Lung (tissue), 11 donors: ENCODE measurements at regions not wholly inside any gene's neighbourhood (a gene's known extent, or its start where the extent isn't known, plus 50 kb on each side); places are given as distances from the start of the nearest gene placed in this dataset.

ENCODE experiments used
- ATAC-seq: fragments of 200-7000 bp; cut with Tn5 transposase; one replicate; pipeline ENCODE4 v1.9.1; 2020; ENCODE audit warnings: moderate number of reproducible peaks; ENCODE audit not compliant: insufficient read depth, low FRiP score
- DNase-seq, 3 donors: peaks; one replicate each; pipeline ENCODE4 v3.0.0-alpha.2; 2013 to 2017
- H3K27ac ChIP-seq, 2 donors: one replicate each; pipeline ENCODE4 v1.5.1; 2013; ENCODE audit warnings: mild to moderate bottlenecking in 2 of 2, moderate library complexity in 2 of 2, control low read depth in 1 of 2, inconsistent platforms in 1 of 2, low read depth in 1 of 2, low read length in 1 of 2
- H3K27me3 ChIP-seq, 3 donors: one replicate each; pipeline ENCODE4 v1.5.1; 2013; ENCODE audit warnings: low read length in 2 of 3; ENCODE audit not compliant: control insufficient read depth in 3 of 3, insufficient read depth in 3 of 3
- H3K36me3 ChIP-seq, 4 donors: one replicate each; pipeline ENCODE4 v1.5.1; 2013; ENCODE audit warnings: low read length in 4 of 4, mild to moderate bottlenecking in 1 of 4, moderate library complexity in 1 of 4; ENCODE audit not compliant: control insufficient read depth in 4 of 4, insufficient read depth in 4 of 4
- H3K4me1 ChIP-seq, 5 donors: one replicate each; pipeline ENCODE4 v1.5.1; 2013; ENCODE audit warnings: low read length in 5 of 5, mild to moderate bottlenecking in 2 of 5, moderate library complexity in 1 of 5; ENCODE audit not compliant: control insufficient read depth in 5 of 5, insufficient read depth in 5 of 5
- H3K4me3 ChIP-seq: one replicate; pipeline ENCODE4 v1.5.1; 2013; ENCODE audit warnings: mild to moderate bottlenecking, control low read depth, moderate library complexity
- H3K9ac ChIP-seq, 2 donors: one replicate each; pipeline ENCODE4 v1.5.1; 2013; ENCODE audit warnings: low read length in 2 of 2, control low read depth in 1 of 2; ENCODE audit not compliant: insufficient read depth in 1 of 2
- H3K9me3 ChIP-seq, 4 donors: one replicate each; pipeline ENCODE4 v1.5.1; 2013; ENCODE audit warnings: low read length in 3 of 4, mild to moderate bottlenecking in 1 of 4, moderate library complexity in 1 of 4; ENCODE audit not compliant: control insufficient read depth in 4 of 4, insufficient read depth in 3 of 4
- whole genome bisulfite sequencing, 2 donors: extraction: QIAGEN DNeasy Blood & Tissue Kit; methylation state at CpG; one replicate each; pipeline ENCODE4 v1.1.7; 2013; 5-methylcytosine and 5-hydroxymethylcytosine counted together
- TF ChIP-seq, protein P1 (sequence below): IDR thresholded peaks from 2 replicates; pipeline ENCODE4 v1.5.1; 2012; ENCODE audit warnings: mild to moderate bottlenecking; ENCODE audit errors: control extremely low read depth, extremely low read depth
- donor health status: control.
- donor health status: control.
- donor health status: Bipolar disorder and iron deficiency.
- donor health status: healthy.
- donor health status: DM: yes; HTN: yes; CAD: no.

DNA sequence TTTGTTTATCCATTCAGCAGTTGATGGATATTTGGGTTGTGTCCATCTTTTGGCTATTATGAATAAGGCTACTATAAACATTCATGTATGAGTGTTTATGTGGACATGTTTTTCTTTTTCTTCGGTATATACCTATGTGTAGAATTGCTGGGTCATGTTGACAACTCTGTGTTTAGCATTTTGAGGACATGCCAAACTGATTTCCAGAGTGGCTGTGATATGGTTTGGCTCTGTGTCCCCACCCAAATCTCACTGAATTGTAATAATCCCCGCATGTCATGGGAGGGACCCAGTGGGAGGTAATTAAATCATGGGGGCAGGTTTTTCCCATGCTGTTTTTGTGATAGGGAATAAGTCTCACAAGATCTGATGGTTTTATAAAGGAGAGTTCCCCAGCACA is 439.7 kb downstream of the UTRN start:
- H3K4me3 ChIP-seq: no peak overlapping the region
- H3K9me3 ChIP-seq: no peaks in the 10 kb centered on the region
- H3K4me1 ChIP-seq: no peaks in the 10 kb centered on the region
- H3K27ac ChIP-seq: no peak overlapping the region
- H3K27me3 ChIP-seq: no peaks in the 10 kb centered on the region
- no peak for ATAC-seq
- no peak overlapping the region for H3K9ac ChIP-seq
- 80 to 85% methylated on average over 2 of the region's 2 CpGs for WGBS, 2 donors
- no peak for DNase-seq
- TF ChIP-seq, protein P1, sequence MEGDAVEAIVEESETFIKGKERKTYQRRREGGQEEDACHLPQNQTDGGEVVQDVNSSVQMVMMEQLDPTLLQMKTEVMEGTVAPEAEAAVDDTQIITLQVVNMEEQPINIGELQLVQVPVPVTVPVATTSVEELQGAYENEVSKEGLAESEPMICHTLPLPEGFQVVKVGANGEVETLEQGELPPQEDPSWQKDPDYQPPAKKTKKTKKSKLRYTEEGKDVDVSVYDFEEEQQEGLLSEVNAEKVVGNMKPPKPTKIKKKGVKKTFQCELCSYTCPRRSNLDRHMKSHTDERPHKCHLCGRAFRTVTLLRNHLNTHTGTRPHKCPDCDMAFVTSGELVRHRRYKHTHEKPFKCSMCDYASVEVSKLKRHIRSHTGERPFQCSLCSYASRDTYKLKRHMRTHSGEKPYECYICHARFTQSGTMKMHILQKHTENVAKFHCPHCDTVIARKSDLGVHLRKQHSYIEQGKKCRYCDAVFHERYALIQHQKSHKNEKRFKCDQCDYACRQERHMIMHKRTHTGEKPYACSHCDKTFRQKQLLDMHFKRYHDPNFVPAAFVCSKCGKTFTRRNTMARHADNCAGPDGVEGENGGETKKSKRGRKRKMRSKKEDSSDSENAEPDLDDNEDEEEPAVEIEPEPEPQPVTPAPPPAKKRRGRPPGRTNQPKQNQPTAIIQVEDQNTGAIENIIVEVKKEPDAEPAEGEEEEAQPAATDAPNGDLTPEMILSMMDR: no peak
- peaks cover 0 to 4% (median 1%) of the 10 kb centered on the region in 4 donors for H3K36me3 ChIP-seq

DNA sequence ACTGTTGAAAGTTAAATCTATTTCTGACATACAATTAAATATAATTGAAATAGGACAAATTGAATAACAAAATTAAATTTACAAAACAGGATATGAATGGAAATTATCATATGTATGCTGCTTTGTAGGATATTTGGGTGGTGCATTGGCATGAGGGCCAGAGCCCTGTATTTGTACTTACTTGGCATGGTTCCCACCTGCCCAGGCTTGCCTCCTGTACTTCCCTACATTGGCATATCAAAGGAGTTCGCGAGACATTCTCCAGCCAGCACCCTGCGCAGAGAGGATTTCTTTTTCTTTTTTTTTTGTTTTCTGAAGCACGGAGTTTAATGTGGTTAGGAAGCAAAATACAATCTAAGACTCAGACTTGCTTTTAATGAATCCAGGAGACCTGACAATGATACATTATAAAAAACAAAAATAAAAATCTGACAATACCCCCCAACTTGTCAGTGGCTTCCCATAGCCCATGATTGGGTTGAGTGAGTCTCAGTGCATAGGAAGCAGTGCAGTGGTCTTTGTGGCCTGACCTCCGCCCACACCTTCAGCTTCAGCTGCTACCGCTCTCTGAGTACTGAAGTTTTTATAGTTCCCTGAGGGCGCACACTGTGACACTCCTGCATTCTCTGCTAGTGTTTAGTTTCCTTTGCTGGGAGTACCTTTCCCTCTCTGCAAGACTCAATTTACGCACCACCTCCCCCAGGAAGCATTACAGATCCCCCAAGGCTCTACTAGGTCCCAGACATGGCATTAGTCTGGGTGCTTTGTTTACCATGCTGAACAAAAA is 440.8 kb downstream of the UTRN start:
- 84 to 86% methylated on average over 8 of the region's 8 CpGs for WGBS, 2 donors
- no peaks in the 10 kb centered on the region for H3K4me1 ChIP-seq
- no peaks in the 10 kb centered on the region for H3K9me3 ChIP-seq
- peaks cover 0 to 4% (median 3%) of the 10 kb centered on the region in 4 donors for H3K36me3 ChIP-seq
- H3K27me3 ChIP-seq: no peaks in the 10 kb centered on the region
- no peak overlapping the region for H3K9ac ChIP-seq
- ATAC-seq (no peak), DNase-seq (peak in 1 of 3 donors; percentile 28)
- H3K27ac ChIP-seq: no peak overlapping the region
- TF ChIP-seq, protein P1: no peak
- no peak overlapping the region for H3K4me3 ChIP-seq

DNA sequence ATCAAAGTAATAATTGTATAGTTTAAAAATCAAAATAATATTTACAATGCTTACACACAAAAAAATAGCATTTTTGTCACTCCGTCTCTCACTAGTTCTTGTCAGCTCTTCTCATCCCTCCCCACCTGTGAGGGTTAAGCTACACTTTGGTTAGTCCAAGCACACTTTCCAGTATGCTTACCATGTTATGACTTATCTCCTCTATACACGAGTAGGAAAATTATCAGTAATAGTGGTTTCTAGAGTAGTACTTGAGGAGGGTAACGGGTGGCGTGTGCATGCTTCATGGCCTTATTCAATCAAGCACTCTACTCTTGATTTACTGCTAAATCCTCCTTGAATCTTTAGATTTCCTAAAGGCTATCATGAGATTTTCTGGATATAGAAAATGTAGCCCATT is 443.7 kb downstream of the UTRN start:
- H3K36me3 ChIP-seq: peaks cover 2 to 13% (median 11%) of the 10 kb centered on the region in 4 donors
- H3K27ac ChIP-seq: no peak overlapping the region
- no peaks in the 10 kb centered on the region for H3K4me1 ChIP-seq
- H3K4me3 ChIP-seq: no peak overlapping the region
- H3K27me3 ChIP-seq: no peaks in the 10 kb centered on the region
- DNase-seq: no peak
- H3K9me3 ChIP-seq: no peaks in the 10 kb centered on the region
- no peak overlapping the region for H3K9ac ChIP-seq
- 69 to 91% methylated on average over 4 of the region's 4 CpGs for WGBS, 2 donors
- ATAC-seq: no peak
- TF ChIP-seq, protein P1: no peak
